ENCODE measurements at regions not wholly inside any gene's neighbourhood (a gene's known extent, or its start where the extent isn't known, plus 50 kb on each side); places are given as distances from the start of the nearest gene placed in this dataset.

GRCh38 chr10:45151467-45152214 is 150.9 kb downstream of the ZNF22 start:
- Histone ChIP-seq H3K27me3 (no peaks in the 10 kb centered on the region), H3K36me3 (no peaks in the 10 kb centered on the region), H3K4me1 (no peaks in the 10 kb centered on the region), H3K4me3 (no peak overlapping the region), H3K9me3 (no peaks in the 10 kb centered on the region), H3K27ac (no peak overlapping the region)
- DNase-seq (ENCODE audit: low spot score), result no peak
- no peak for TF ChIP-seq CTCF (IDR thresholded peaks at IDR 0.05)

GRCh38 chr10:45152726-45153125 is 152.0 kb downstream of the ZNF22 start:
- no peaks in the 10 kb centered on the region for H3K36me3 ChIP-seq
- H3K27me3 ChIP-seq, result no peaks in the 10 kb centered on the region
- no peak overlapping the region for H3K27ac ChIP-seq
- no peak overlapping the region for H3K4me3 ChIP-seq
- no peaks in the 10 kb centered on the region for H3K9me3 ChIP-seq
- H3K4me1 ChIP-seq, result no peaks in the 10 kb centered on the region
- DNase-seq (ENCODE audit: low spot score), result no peak
- no peak for TF ChIP-seq CTCF (IDR thresholded peaks at IDR 0.05)

- no peaks in the 10 kb centered on the region for H3K36me3 ChIP-seq
Observed at GRCh38 chr10:45154502-45154901, 153.8 kb downstream of the ZNF22 start.

GRCh38 chr10:45155784-45156183 is 155.1 kb downstream of the ZNF22 start:
- no peaks in the 10 kb centered on the region for H3K4me1 ChIP-seq
- H3K9me3 ChIP-seq, result no peaks in the 10 kb centered on the region
- H3K27me3 ChIP-seq, result no peaks in the 10 kb centered on the region
- no peak overlapping the region for H3K27ac ChIP-seq
- H3K4me3 ChIP-seq, result no peak overlapping the region
- TF ChIP-seq CTCF (IDR thresholded peaks at IDR 0.05), result no peak
- no peaks in the 10 kb centered on the region for H3K36me3 ChIP-seq
- DNase-seq (ENCODE audit: low spot score), result no peak

More at GRCh38 chr10:45154502-45154901, 153.8 kb downstream of the ZNF22 start:
- Histone ChIP-seq H3K27me3 (no peaks in the 10 kb centered on the region), H3K27ac (no peak overlapping the region), H3K9me3 (no peaks in the 10 kb centered on the region), H3K4me3 (no peak overlapping the region), H3K4me1 (no peaks in the 10 kb centered on the region)
- TF ChIP-seq CTCF (IDR thresholded peaks at IDR 0.05), result no peak
- DNase-seq (ENCODE audit: low spot score), result no peak

GRCh38 chr10:45160271-45160670 is 155.1 kb downstream of the OR13A1 start:
- no peaks in the 10 kb centered on the region for H3K27me3 ChIP-seq
- TF ChIP-seq CTCF (IDR thresholded peaks at IDR 0.05), result no peak
- H3K27ac ChIP-seq, result no peak overlapping the region
- no peaks in the 10 kb centered on the region for H3K36me3 ChIP-seq
- no peaks in the 10 kb centered on the region for H3K9me3 ChIP-seq
- DNase-seq (ENCODE audit: low spot score), result no peak
- no peak overlapping the region for H3K4me3 ChIP-seq
- H3K4me1 ChIP-seq, result no peaks in the 10 kb centered on the region

All from right atrium auricular region (tissue), 2 donors.